GM21367 (cell line): ENCODE measurements at regions not wholly inside any gene's neighbourhood (a gene's known extent, or its start where the extent isn't known, plus 50 kb on each side); places are given as distances from the start of the nearest gene placed in this dataset.

Experiments
- ATAC-seq: cut with Tn5 transposase; IDR thresholded peaks from one replicate; pipeline ENCODE4 v1.9.1; 2021; ENCODE audit not compliant: unreplicated experiment

DNA sequence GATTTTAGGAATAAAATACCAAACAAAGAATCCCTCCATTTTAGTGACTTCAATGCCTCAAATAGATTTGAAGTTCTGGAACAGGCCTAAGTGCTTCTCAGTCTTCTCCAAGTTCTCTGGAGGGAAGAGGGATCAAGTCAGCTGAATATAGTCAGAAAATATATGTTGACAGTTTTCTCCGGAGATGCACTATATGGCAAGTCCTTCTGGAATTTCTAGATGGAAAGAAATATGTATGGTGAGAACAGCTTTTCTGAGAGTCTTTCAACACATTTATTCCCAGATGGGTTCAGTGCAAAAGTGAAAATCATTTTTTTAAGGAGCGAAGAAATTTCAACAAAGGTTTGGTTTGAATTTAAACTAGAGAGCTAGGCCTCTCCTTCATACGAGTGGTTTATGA, 317.4 kb upstream of the SLC30A5 start:
- no peak for ATAC-seq

DNA sequence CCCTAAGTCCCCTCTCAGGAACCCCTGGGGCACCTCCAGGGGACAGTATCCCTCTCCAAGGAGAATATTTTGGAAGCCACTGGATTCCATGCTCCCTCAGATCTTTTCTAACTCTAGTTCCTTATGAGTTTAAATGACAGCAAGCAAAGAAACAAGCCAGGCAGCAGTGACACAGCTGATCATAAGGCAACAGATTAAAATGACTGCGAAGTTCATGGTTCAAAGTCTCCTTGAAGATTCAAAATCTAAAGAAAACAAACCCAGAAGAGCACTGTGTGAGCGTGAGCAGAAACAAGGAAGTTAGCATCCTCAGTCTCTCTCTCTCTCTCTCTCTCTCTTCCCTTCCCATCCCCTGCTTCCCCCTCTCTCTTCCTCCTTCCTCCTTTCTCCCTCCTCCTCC, 316.7 kb upstream of the SLC30A5 start:
- ATAC-seq: no peak

DNA sequence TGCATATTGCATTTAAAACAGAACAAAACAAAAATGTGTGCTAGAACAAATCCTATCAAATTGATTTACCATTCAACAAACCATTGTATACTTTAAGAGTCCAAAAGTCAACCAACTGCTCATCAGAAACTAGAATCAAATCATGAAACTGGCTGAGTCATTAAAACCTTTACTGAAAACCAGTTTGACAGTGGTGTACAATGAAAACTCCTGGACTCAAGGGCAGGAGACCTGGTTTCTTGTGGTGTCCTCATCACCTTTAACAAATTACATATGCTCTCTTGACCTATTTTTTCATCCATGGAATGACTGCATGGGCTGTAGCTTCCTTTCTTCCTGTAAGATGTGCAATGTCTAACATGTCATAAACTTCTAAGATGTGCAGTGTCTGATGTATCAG, 315.3 kb upstream of the SLC30A5 start:
- ATAC-seq: no peak

DNA sequence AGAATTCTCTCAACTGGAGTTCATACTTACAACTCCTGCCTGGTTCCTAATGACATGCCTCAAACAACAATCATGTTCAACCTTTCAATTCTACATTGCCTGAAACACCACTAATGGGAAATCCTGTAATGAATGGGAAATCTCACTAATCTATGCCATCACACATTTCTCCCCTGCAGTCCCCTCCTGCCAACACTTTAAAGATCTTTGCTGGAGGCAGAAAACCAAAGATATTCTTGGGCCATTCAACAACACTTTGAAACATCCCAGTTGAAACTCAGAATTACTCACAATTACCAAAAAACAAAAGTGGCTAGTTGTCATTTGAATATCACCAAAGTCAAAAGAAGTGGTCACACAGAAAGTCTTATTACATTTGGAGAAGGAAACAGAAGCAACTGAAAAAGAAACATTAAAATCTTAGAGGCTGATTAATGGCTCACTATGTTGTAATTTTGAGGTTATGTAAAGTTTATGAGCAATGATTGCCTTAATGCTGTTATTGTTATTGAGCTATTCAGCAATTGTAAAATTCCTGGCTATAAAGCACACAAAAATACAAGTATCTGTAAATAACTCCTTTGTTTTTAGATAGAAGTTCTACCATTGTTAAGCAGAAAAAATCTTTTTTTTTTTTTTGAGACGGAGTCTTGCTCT, 313.4 kb upstream of the SLC30A5 start:
- no peak for ATAC-seq

DNA sequence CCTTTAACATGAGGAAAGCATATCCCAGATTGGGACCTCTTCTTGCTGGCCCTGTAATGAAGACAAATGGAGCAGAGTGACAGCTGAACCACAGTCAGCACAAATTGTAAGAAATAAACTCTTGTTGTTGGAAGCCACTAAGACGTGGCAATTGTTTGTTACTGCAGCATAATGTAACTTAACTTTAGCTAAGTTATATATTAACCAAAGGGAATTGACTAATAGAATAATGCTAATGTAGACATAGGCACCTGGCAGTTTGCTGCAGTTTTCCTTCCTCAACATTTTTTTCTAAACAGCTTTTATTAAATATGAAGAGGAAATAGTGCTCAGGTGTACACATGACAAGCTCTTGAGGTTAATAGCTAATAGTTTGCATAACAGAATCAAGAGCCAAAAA, 300.7 kb upstream of the SLC30A5 start:
- no peak for ATAC-seq

DNA sequence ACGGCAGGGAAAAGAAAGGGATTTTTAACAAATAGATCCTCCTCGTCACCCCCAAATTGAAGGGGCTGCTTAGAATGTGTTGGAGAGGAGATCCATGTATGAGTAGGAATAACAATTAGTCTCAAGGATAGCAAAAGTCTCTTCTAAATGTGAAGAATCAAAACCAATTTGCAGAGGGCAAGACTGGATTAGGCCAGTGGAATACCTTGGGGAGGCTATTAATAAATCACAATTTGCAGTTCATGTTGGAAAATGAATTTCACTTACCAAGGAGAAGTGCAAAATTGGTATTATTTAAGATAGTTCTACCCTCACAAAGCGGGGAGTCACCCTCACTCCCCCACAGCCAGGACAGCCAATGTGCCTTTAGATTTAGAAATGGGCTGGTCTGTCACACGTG, 299.8 kb upstream of the SLC30A5 start:
- no peak for ATAC-seq

DNA sequence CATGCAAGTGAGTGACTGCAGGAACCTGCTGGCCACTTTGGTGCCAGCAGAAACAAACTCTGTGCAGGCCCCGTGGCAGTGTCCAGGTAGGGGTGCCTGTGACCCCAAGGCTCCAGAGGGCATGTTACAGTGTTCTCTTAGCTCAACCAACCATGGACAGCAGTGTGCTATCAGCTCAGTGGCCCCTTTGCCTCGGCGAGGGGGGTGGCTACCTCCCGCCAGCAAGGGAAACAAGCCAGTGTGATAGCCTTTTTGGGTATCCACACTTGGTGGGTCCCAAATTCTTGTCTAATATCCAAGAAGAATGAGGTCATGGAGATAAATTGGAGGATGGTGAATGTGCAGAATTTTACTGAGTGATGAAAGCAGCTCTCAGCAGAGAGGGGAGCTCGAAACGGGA, 298.6 kb upstream of the SLC30A5 start:
- no peak for ATAC-seq

DNA sequence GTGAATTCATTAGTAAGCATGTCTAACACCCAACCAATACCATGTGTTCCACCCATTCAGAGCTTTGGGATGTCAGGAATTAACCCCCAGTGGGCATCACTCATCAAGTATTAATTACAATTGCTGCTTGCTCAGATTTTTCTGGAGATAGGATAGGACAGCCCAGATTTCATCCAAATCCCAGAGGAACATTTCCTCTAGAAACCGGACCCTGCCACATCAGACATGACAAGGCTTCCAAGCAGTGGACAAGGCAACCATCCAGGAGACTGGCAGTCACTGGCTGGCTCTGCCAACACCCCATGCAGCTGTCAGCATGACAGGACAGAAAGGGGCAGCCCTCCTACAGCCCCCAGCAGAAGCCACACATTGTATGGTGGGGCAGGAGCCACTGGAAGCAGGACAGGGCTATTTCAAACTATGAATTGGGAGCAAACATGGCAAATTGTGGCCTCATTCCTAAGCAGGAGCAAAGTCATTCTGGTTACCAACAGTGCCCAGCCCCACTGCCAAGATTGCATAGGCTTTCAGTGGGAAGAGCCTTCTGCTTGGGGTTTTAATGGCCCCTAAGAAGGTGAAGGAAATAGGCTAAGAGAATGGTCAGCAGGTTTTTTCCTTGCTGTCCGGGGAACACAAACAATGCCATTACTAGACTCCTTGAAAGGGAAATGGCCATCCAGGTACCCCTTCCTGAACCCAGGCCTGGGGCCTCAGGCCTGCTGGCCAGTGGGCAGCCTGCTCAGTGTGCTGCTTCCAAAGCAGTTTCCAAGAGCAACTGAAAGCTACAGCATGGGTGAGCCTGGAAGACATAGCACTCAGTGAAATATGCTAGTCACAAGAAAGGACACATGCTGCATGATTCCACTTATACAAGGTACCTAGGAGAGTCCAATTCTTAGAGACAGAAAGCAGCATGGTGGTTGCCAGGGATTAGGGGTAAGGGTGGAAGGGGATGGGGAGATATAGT, 294.7 kb upstream of the SLC30A5 start:
- ATAC-seq: no peak

DNA sequence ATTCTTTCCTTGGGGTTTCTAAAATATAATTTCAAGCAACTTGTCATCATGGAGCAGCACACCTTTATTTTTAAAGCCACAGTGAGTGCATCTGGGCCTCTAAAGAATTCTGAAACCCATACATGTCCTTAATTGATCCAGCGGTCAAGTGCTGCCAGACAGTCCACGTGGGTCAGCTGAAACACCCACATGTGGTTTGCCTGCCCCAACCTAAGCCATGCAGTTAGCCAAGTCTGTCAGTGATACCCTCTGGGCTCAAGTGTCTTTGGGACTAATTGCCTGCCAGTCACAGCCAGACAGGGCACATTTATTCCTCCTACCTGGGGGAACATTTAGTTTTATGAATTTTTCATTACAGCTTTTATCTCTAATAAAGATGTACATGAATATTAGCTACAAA, 291.4 kb upstream of the SLC30A5 start:
- no peak for ATAC-seq

DNA sequence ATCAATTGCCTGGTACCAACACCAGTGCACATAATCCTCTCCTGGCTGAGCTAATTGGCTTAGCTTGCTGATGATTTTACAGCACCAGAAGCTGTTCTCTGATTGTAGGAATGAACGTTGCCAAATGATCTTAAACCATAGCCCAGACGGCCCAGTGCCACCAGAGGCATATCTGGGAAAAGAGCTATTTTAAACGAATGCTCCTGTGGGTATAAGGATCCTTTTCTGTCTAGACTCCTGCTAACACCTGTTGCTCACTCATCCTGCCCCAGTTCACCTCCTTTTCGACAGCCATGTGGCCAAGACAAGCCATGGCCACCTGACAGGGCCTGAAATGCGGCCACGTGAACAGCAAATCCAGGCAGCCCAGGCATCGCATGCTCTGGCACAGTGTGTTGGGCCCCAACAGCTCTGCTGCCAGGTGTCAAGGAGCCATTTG, 289.9 kb upstream of the SLC30A5 start:
- no peak for ATAC-seq

DNA sequence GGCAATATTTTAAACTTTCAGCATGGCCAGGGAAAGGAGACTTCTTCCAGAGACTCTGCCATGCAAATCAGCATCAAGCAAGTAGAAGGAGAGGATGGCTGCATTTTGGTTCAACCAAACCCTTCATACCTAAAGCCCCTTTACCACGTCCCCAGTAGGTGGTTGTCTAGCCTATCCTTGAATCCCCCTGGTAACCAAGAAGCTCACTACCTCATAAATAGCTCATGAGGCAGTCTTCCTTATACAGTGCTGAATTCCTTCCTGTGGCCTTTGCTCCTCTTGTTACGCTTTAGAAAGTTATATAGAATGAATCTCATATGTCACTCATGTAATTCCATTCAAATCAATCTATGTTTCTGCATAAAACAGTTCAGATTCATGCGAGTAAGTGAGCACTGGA, 289.5 kb upstream of the SLC30A5 start:
- no peak for ATAC-seq

DNA sequence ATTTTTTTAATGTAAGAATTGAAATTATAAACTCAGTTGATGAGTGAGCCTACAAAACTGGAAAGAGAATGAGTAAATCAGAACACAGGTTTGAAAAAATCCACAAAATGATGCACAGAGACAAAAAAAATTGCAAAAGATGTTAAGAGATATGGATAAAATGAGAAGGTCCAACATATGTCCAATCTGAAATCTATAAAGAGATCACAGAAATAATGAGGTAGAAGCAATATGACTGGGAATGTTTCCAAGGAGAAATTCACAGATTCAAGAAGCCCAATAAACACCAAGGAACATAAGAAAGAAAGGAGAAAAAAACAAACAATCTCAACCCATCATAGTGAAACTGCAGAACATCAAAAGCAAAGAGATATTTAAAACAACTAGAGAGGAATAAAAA, 288.4 kb upstream of the SLC30A5 start:
- no peak for ATAC-seq

DNA sequence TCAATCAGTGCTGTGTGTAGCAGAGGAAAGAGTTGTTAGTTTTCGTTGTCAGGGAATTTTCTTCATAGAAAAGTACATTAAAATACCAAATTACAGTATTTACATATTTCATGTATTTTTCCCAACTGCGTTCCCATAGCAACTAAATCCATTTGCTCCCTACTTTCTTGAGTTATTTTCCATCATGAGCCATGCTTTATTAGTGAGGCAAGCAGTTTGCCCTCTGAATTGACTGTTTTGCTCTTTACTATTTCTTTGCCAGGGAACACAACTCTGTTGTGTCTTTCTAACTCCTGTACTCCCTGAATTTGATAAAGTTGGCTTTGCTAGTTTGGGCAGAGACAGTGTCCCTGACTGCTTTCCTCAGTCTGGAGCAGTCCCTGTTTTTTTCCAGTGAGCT, 276.2 kb upstream of the SLC30A5 start:
- no peak for ATAC-seq

DNA sequence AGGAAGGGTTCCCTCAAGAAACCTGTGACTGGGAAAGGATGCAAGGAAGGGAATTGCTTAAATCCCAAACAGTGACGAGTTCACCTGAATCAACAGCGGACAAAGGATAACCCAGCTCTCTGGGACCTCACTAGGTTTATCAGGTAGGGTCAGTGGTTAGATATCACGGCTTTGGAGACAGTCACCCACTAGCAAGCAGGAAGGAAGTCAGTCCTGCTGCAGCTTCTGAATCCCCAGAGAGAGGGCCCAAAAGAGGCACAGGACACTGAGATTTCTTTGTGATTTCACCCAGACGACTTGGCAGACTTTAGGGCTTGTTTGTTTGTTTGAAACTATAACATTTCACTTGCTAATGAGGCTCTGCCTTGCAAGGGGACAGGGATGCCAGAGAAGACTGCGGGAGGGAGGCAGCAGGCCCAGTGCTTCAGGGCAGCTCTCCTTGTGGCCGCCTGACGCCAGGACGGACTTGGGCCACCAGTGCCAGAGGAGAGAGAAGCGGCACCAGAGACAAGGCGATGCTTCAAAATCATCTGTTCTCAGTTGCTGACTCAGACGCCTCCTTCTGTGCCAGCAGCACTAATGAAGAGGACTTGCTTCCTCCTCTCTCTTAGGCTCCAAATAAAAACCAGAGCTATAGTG, 275.6 kb upstream of the SLC30A5 start:
- no peak for ATAC-seq

DNA sequence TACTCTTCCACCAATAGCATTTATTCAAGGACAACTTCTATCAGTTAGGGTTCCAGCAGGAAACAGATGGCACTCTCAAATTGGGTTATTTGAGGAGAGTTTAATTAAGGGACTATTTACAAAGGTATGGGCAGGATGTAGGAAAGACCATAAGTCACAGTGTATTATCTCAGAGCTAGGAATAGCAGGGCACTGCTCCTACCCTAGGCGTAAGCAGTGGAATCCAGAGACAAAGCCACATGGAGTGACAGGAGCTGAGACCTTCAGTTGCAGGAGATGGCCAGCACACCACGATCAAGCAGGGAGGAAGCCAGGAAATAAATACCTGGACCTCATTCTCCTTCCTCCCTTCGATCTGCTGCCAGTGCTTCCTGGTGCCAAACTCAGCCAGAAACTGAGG, 274.9 kb upstream of the SLC30A5 start:
- ATAC-seq: no peak

DNA sequence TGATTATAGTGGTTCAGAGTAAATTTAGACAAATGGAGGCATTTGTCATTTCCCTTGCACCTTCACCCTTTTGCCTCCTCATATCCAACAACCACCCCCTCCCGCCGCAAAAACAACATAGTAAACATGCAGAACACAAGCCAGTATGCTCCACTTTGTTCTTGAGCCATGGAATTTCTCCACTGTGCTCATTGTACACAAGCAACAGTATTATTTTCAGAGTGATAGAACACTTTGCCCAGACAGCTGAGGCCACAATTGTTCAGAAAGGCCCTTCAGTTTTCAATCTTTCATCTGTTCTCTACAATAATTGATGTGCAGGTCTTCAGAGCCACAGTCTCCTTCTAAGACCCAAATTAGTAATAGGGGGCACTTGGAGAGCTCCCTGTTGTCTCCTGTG, 272.8 kb upstream of the SLC30A5 start:
- ATAC-seq: no peak

DNA sequence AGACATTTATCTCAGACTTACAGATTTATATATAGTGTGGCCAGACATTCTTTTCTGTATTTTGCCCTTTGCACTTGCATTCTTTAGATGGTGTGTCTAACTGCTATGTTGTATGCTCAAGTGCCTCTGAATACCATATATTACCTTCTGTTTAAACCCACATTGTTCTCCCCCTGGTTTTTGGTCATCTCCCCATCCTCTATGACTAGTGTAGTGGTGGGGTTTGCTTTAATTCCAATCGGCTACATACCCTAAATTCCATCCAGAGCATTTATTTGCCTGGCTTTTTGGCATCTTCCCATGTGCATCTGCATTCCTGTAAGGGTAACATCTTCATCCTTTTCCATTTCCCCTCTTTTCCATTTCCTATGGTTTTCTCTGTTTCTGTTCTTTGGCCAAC, 271.0 kb upstream of the SLC30A5 start:
- ATAC-seq: no peak

DNA sequence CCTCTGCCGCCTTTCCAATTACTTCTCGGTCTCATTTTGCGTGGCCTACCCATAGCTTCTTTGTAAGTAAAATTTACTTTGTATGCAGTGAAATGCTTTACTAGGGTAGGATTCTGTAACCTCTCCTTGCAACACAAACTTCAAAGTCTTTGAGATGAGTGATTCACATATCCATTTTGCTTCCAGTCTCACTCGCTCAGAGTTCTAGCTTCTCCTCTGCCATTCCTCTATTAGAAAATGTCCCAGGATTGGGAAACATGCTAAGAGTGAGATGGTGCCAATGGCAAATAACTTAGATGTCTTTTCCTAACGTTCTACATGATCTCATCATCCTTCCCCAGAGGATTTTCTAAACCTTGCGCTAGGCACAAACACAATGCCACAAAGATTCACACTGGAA, 270.5 kb upstream of the SLC30A5 start:
- no peak for ATAC-seq

DNA sequence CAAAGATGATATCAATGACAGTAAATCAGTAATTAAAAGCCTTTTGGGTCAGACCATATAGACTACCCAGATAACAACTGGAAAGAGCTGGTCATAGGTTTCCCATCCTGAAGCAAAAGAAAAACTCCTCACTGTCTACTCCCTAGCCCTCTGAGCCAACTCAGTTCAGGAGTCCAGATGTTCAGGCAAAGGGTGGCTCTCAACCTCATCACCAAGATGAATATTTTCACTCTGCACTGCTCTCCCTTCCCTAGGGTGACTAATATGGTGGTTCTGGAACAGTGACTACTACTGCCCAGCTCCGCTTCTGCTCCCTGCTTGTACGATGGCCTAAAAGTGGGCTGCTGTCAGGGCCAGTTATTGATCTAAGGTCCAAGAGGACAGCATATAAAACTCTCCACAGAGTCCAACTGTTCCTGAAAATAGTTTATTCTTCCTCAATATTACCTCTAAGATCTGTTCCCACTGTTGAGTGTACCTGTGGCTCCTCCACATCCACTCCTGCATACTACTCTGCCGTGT, 263.4 kb upstream of the SLC30A5 start:
- ATAC-seq: no peak

DNA sequence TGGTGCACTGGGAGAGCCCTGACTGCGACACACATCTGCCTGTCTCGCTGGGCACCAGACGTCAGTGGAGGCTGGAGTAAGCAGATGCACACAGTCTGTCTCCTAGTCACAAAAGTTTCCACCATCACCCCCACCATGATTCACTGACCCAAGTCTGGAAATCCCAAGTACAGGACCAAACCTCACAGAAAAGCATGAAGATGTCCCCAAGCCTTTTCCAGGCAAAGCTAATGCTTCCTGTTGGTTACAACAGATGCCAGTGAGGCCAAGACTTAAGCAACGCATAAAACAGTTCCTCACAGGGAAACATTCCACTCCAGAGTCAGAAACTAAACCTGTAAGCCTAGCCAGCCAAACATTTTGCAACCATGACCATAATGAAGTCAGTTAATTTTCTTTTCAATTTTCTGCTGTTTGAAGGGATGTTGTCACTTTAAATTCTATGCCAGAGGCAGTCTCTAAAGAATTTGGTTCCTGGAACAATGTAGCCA, 259.3 kb upstream of the SLC30A5 start:
- no peak for ATAC-seq

DNA sequence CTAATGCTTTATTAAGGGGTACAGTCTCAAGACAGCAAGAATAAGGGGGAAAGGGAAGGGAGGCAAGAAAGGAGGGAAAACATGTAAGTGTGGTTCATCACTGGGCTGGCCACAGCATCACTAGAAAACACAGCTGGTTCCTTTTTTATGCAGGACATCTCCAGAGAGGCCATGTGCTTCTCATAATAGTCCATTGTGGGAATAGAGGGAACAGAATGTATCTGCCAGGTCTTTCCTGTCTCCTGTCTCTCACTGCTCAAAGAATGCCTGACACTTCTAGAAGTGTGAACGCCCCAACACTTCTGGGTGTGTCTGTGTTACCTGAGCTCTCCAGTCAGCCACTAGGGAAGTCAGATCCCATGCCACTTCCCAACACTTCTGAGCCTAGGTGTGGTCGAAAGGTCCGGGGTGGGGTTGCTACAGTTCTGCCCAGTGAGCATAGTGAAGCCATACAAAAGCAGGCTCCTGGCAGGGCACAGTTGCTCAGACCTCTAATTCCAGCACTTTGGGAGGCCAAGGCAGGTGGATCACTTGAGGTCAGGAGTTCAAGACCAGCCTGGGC, 255.6 kb upstream of the SLC30A5 start:
- ATAC-seq: no peak
